Activated T-helper 9 cell treated with anti-CD3 and anti-CD28 coated beads, Interleukin-2, amount 50 U/mL, for 16 hours (primary cell): ENCODE measurements at regions not wholly inside any gene's neighbourhood (a gene's known extent, or its start where the extent isn't known, plus 50 kb on each side); places are given as distances from the start of the nearest gene placed in this dataset.

Experiments used
- DNase-seq: peaks from one replicate; pipeline ENCODE4 v3.0.0-alpha.2; 2020; ENCODE audit warnings: low read depth

GRCh38 chr12:89954259-89954658 is 245.6 kb upstream of the ATP2B1 start:
- DNase-seq = no peak

- no peak for DNase-seq
Measured at GRCh38 chr12:89951694-89952060, 243.0 kb upstream of the ATP2B1 start.

GRCh38 chr12:89951050-89951693 is 242.5 kb upstream of the ATP2B1 start:
- DNase-seq = no peak

- no peak for DNase-seq
Measured at GRCh38 chr12:89950421-89950820, 241.8 kb upstream of the ATP2B1 start.

GRCh38 chr12:89949457-89950195 is 241.0 kb upstream of the ATP2B1 start:
- DNase-seq = peak; percentile 20

- DNase-seq = no peak
Measured at GRCh38 chr12:89948271-89949175, 239.9 kb upstream of the ATP2B1 start.

GRCh38 chr12:89947437-89948270 is 239.0 kb upstream of the ATP2B1 start:
- DNase-seq = no peak

- DNase-seq = no peak
Measured at GRCh38 chr12:89946518-89947135, 238.0 kb upstream of the ATP2B1 start.

- DNase-seq = no peak
Measured at GRCh38 chr12:89945123-89945522, 236.5 kb upstream of the ATP2B1 start.

- DNase-seq = no peak
Measured at GRCh38 chr12:89943463-89943862, 234.8 kb upstream of the ATP2B1 start.

- no peak for DNase-seq
Measured at GRCh38 chr12:89941436-89941835, 232.8 kb upstream of the ATP2B1 start.

- no peak for DNase-seq
Measured at GRCh38 chr12:89939522-89940215, 231.0 kb upstream of the ATP2B1 start.

- DNase-seq = no peak
Measured at GRCh38 chr12:89936631-89937030, 228.0 kb upstream of the ATP2B1 start.

- no peak for DNase-seq
Measured at GRCh38 chr12:89935850-89936249, 227.2 kb upstream of the ATP2B1 start.

- no peak for DNase-seq
Measured at GRCh38 chr12:89933911-89934310, 225.3 kb upstream of the ATP2B1 start.

- no peak for DNase-seq
Measured at GRCh38 chr12:89932954-89933353, 224.3 kb upstream of the ATP2B1 start.

GRCh38 chr12:89928467-89928866 is 219.8 kb upstream of the ATP2B1 start:
- DNase-seq = no peak

- DNase-seq = no peak
Measured at GRCh38 chr12:89927226-89927698, 218.6 kb upstream of the ATP2B1 start.

GRCh38 chr12:89924191-89924590 is 215.6 kb upstream of the ATP2B1 start:
- no peak for DNase-seq

- DNase-seq = no peak
Measured at GRCh38 chr12:89923091-89923490, 214.5 kb upstream of the ATP2B1 start.

GRCh38 chr12:89920866-89921265 is 212.2 kb upstream of the ATP2B1 start:
- no peak for DNase-seq
